CD8-positive, alpha-beta memory T cell (primary cell): ENCODE measurements at regions not wholly inside any gene's neighbourhood (a gene's known extent, or its start where the extent isn't known, plus 50 kb on each side); places are given as distances from the start of the nearest gene placed in this dataset.
"Not testable (repeated sequence)": the region's sequence is repeated elsewhere in the genome, so short reads cannot be mapped to it uniquely, and the experiment has no call there.

Source experiments
- CTCF ChIA-PET: fragments of 350-600 bp; sonication (Branson Sonifier 250); formaldehyde crosslinking; loops from one replicate; lab custom pipeline; 2021; ENCODE audit warnings: antibody characterized with exemption; lab: Charles Lee
- POLR2A ChIA-PET: fragments of 350-600 bp; sonication (Branson Sonifier 250); formaldehyde crosslinking; loops from one replicate; lab custom pipeline; 2021; ENCODE audit warnings: antibody characterized with exemption; lab: Charles Lee
- DNase-seq, 5 donors: peaks; one replicate each; pipeline versions ENCODE4 v3.0.0 to v3.0.0-alpha.2; 2020 to 2022; ENCODE audit warnings: mixed read lengths in 1 of 5
- H3K27ac ChIP-seq: one replicate; pipeline ENCODE4 v1.7.0; 2013; ENCODE audit warnings: low read depth, mild to moderate bottlenecking, low read length, moderate library complexity
- H3K27me3 ChIP-seq: 2 replicates; pipeline ENCODE4 v1.7.0; 2013; ENCODE audit warnings: low read length, mild to moderate bottlenecking; ENCODE audit not compliant: insufficient read depth, poor library complexity, severe bottlenecking
- H3K36me3 ChIP-seq: 2 replicates; pipeline ENCODE4 v1.7.0; 2013; ENCODE audit warnings: mild to moderate bottlenecking, low read length, moderate library complexity; ENCODE audit not compliant: insufficient read depth
- H3K4me1 ChIP-seq: 2 replicates; pipeline ENCODE4 v1.7.0; 2013; ENCODE audit warnings: mild to moderate bottlenecking, low read length, moderate library complexity; ENCODE audit not compliant: insufficient read depth
- H3K4me3 ChIP-seq: 2 replicates; pipeline ENCODE4 v1.7.0; 2013; ENCODE audit warnings: mild to moderate bottlenecking, low read length
- H3K9me3 ChIP-seq: 2 replicates; pipeline ENCODE4 v1.7.0; 2013; ENCODE audit warnings: mild to moderate bottlenecking, low read length
- H3K27ac Mint-ChIP-seq, 8 donors: one replicate each; pipeline ENCODE4 v1.8.0; 2020 to 2021; ENCODE audit warnings: mixed read lengths in 8 of 8, mild to moderate bottlenecking in 6 of 8, inconsistent platforms in 3 of 8, moderate library complexity in 3 of 8
- H3K27me3 Mint-ChIP-seq, 2 donors: one replicate each; pipeline ENCODE4 v1.8.0; 2020 to 2021; ENCODE audit warnings: mixed read lengths in 2 of 2, mild to moderate bottlenecking in 1 of 2, moderate library complexity in 1 of 2
- H3K36me3 Mint-ChIP-seq, 3 donors: one replicate each; pipeline ENCODE4 v1.8.0; 2020 to 2021; ENCODE audit warnings: mixed read lengths in 3 of 3, inconsistent platforms in 1 of 3, mild to moderate bottlenecking in 1 of 3
- H3K4me1 Mint-ChIP-seq, 3 donors: one replicate each; pipeline ENCODE4 v1.8.0; 2020 to 2021; ENCODE audit warnings: mixed read lengths in 3 of 3, inconsistent platforms in 1 of 3, mild to moderate bottlenecking in 1 of 3
- H3K4me3 Mint-ChIP-seq, 7 donors: one replicate each; pipeline ENCODE4 v1.8.0; 2020 to 2021; ENCODE audit warnings: mixed read lengths in 7 of 7, mild to moderate bottlenecking in 6 of 7, moderate library complexity in 4 of 7, inconsistent platforms in 2 of 7
- H3K9me3 Mint-ChIP-seq, 5 donors: one replicate each; pipeline ENCODE4 v1.8.0; 2020 to 2022; ENCODE audit warnings: mixed read lengths in 5 of 5, mild to moderate bottlenecking in 3 of 5, moderate library complexity in 2 of 5, inconsistent platforms in 1 of 5

DNA sequence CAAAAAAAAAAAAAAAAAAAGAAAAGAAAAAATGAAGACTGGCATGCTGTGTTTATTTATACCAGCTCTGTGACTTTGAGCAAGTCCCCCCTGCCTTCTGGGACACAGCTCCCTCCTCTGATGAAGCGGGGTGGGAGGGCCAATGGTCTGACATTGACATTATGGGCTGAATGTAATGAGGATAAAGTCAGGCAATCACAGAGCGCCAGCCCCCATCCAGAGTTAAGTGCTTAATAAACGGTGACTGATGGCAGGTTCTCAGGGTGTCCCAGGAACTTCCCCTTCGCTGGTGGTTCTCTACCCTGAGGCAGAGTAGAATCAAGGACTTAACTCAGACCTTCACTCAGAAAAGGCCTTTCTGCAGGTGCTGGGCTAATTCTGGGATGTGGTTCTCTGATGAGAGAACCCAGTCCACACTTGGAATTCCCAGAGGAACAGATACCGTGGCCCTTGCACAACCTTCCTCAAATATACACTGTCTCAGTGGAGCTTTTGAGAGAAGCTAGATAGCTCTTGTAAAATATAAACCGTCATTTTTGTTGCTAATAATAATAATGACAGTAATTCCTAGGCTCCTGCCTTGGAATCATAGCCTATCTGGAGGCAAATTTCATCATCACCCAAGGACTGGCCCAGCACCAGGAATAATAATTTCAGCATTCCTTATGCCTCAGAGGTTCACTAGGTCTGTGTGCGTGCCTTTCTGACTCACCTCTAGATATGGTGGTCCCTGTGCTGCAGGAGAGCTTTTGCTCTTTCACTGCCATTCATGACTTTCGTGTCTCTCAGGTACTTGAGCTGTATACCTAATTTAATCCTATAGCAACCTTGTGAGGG lies 115.8 kb downstream of the RPLP1 start:
- Histone ChIP-seq H3K27ac (no peak overlapping the region), H3K9me3 (no peaks in the 10 kb centered on the region), H3K36me3 (no peaks in the 10 kb centered on the region), H3K4me1 (peaks cover 1% of the 10 kb centered on the region), H3K27me3 (no peaks in the 10 kb centered on the region), H3K4me3 (no peak overlapping the region)
- Mint-ChIP-seq H3K4me1 (peaks cover 0 to 1% (median 0%) of the 10 kb centered on the region in 3 donors), H3K4me3 (no peak overlapping the region), H3K36me3 (peaks cover 0 to 3% (median 0%) of the 10 kb centered on the region in 3 donors), H3K27me3 (peaks cover 1 to 7% of the 10 kb centered on the region in 2 donors), H3K27ac (peak overlapping the region in 1 of 8 donors; percentile 21), H3K9me3 (no peaks in the 10 kb centered on the region)
- ChIA-PET CTCF (interaction anchor here (0.6 kb wide), 1 partner anchor 182 kb away, joined by 3 read pairs; no protein-coding TSS in a partner anchor), POLR2A (no interaction called here)
- DNase-seq, result no peak

DNA sequence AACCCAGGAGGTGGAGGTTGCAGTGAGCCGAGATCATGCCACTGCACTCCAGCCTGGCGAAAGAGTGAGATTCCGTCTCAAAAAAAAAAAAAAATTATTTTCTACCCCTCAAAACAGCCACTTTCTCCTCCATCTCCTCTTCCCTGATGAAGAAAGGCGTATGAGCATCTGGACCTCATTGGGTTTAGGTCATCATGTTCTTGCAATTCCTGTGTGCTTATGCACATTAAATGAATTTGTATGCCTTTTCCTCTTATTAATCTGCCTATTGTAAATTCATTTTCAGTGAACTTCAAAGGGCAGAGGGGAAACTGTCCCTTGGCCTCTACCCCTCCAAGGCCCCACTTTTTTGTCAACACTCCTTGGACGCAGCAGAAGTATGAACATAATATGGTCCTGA lies 117.8 kb downstream of the RPLP1 start:
- ChIA-PET POLR2A (no interaction called here), CTCF (no interaction called here)
- no peaks in the 10 kb centered on the region for H3K9me3 Mint-ChIP-seq
- H3K27ac ChIP-seq, result no peak overlapping the region
- no peak overlapping the region for H3K4me3 ChIP-seq
- H3K27me3 ChIP-seq, result no peaks in the 10 kb centered on the region
- peaks cover 2 to 7% of the 10 kb centered on the region in 2 donors for H3K27me3 Mint-ChIP-seq
- H3K36me3 ChIP-seq, result no peaks in the 10 kb centered on the region
- H3K4me1 Mint-ChIP-seq, result peaks cover 4 to 17% (median 7%) of the 10 kb centered on the region in 3 donors
- no peak overlapping the region for H3K27ac Mint-ChIP-seq
- H3K9me3 ChIP-seq, result no peaks in the 10 kb centered on the region
- no peak overlapping the region for H3K4me3 Mint-ChIP-seq
- peaks cover 0 to 3% (median 0%) of the 10 kb centered on the region in 3 donors for H3K36me3 Mint-ChIP-seq
- no peak for DNase-seq
- peaks cover 7% of the 10 kb centered on the region for H3K4me1 ChIP-seq

DNA sequence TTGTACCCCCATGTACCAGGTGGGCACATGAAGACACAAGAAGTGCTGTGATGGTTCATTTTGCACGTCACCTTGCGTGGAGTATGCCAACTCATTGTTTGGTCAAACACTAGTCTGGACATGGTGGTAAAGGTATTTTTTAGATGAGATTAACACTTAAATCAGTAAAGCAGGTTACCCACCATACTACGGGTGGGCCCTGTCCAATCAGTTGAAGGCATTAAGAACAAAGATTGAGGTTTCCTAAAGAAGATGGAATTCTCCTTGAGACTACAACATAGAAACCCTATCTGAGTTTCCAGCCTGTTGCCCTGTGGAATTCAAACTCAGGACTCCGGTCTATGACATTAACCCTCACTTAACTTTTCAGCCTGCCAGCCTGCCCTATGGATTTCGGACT lies 118.4 kb downstream of the RPLP1 start:
- no peaks in the 10 kb centered on the region for H3K9me3 ChIP-seq
- peaks cover 7 to 20% (median 9%) of the 10 kb centered on the region in 3 donors for H3K4me1 Mint-ChIP-seq
- no peaks in the 10 kb centered on the region for H3K27me3 ChIP-seq
- ChIA-PET CTCF (interaction anchor here (1.8 kb wide), 1 partner anchor 9 kb away, joined by 5 read pairs; no protein-coding TSS in a partner anchor), POLR2A (no interaction called here)
- DNase-seq, result no peak
- H3K4me3 Mint-ChIP-seq, result no peak overlapping the region
- peaks cover 11% of the 10 kb centered on the region for H3K4me1 ChIP-seq
- H3K9me3 Mint-ChIP-seq, result no peaks in the 10 kb centered on the region
- H3K27ac ChIP-seq, result no peak overlapping the region
- H3K4me3 ChIP-seq, result no peak overlapping the region
- no peaks in the 10 kb centered on the region for H3K36me3 ChIP-seq
- peaks cover 0 to 3% (median 0%) of the 10 kb centered on the region in 3 donors for H3K36me3 Mint-ChIP-seq
- H3K27ac Mint-ChIP-seq, result no peak overlapping the region
- peaks cover 2 to 7% of the 10 kb centered on the region in 2 donors for H3K27me3 Mint-ChIP-seq

DNA sequence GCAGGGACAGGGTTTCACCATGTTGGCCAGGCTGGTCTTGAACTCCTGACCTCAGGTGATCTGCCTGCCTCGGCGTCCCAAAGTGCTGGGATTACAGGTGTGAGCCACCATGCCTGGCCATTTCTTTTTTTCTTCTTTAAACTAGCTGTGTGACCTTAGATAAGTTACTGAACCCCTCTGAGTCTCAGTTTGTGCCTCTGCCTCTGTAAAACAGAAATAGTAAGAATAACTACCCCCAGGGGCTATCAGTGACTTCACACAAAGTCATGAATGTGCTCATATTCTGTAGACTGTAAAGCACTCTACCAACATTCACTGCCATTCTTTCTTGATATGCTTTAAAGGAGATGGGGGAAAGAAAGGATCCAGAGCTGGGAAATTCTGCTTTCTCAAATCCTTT lies 120.7 kb downstream of the RPLP1 start:
- H3K9me3 ChIP-seq, DNase-seq, H3K27me3 Mint-ChIP-seq, H3K36me3 ChIP-seq, H3K27ac Mint-ChIP-seq, H3K4me3 ChIP-seq, H3K4me3 Mint-ChIP-seq, POLR2A ChIA-PET, H3K27ac ChIP-seq, H3K36me3 Mint-ChIP-seq, H3K27me3 ChIP-seq, H3K9me3 Mint-ChIP-seq: not testable (repeated sequence)
- H3K4me1 Mint-ChIP-seq, result peaks cover 22 to 37% (median 27%) of the 10 kb centered on the region in 3 donors
- H3K4me1 ChIP-seq, result peaks cover 22% of the 10 kb centered on the region
- CTCF ChIA-PET, result interaction anchor here (0.7 to 1.1 kb wide), 2 partner anchors 10 to 713 kb away, joined by 3 read pairs; no protein-coding TSS in a partner anchor

DNA sequence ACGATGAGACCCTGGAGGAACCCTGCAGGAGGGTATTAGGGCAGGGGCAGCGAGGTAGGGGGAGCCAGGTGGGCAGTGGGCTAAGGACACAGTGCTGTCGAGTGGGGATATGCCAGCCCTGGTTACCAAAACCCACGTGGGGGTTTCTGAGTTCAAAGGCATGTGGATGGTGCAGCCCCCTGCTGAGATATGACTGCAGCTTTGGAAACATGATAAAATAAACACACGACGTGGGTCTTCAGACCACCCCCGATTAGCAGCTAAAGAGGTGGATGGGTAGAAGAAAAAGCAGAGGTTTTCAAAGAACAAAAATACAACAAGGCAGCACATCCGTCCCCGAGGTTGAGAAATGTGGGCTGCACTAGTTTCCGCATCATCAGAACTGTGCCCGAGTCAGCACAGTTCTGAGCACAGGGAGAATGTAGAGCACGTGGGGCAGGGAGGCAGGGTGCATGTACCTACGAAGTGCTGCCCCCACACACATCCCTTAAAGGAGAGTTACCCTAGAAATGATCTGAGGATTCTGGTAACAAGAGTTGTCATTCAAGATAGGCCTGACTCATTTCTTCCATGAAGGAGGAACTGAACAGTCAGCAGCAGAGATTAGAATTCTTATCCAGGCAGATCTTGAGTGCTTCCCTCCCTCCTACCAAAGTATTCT lies 121.3 kb downstream of the RPLP1 start:
- no peak for DNase-seq
- Mint-ChIP-seq H3K27me3 (peaks cover 0 to 2% of the 10 kb centered on the region in 2 donors), H3K9me3 (no peaks in the 10 kb centered on the region), H3K4me1 (peaks cover 22 to 37% (median 31%) of the 10 kb centered on the region in 3 donors), H3K27ac (peak overlapping the region in 1 of 8 donors; percentile 36), H3K36me3 (peaks cover 0 to 1% (median 0%) of the 10 kb centered on the region in 3 donors), H3K4me3 (peak overlapping the region in 1 of 7 donors; percentile 26)
- ChIA-PET CTCF (no interaction called here), POLR2A (no interaction called here)
- H3K4me3 ChIP-seq, result no peak overlapping the region
- no peak overlapping the region for H3K27ac ChIP-seq
- peaks cover 22% of the 10 kb centered on the region for H3K4me1 ChIP-seq
- no peaks in the 10 kb centered on the region for H3K36me3 ChIP-seq
- H3K9me3 ChIP-seq, result no peaks in the 10 kb centered on the region
- H3K27me3 ChIP-seq, result no peaks in the 10 kb centered on the region

DNA sequence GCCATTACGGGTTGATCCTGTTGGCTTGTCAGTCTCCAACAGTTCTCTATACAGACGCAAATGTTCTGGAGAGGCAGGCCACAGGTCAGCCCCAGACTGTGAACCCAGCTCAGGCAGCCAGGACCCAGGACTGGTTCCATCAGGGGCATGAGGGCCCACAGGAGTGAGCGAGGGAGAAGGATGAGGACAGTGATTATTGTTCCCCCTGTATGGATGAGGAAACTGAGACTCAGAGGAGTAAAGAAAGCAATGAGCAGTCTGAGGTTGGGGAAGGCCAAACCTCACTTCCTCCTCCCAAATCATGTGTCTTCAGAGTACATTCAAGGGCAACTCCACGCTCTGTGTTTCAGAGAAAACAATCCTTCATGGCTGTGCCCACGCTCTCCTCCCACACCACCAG lies 121.9 kb downstream of the RPLP1 start:
- Histone ChIP-seq H3K4me3 (no peak overlapping the region), H3K36me3 (no peaks in the 10 kb centered on the region), H3K4me1 (peaks cover 22% of the 10 kb centered on the region), H3K27ac (no peak overlapping the region), H3K27me3 (no peaks in the 10 kb centered on the region), H3K9me3 (no peaks in the 10 kb centered on the region)
- POLR2A ChIA-PET, result no interaction called here
- Mint-ChIP-seq H3K36me3 (peaks cover 0 to 1% (median 0%) of the 10 kb centered on the region in 3 donors), H3K27me3 (peaks cover 0 to 2% of the 10 kb centered on the region in 2 donors), H3K4me3 (no peak overlapping the region), H3K9me3 (no peaks in the 10 kb centered on the region), H3K27ac (no peak overlapping the region), H3K4me1 (peaks cover 22 to 37% (median 31%) of the 10 kb centered on the region in 3 donors)
- CTCF ChIA-PET, result no interaction called here
- DNase-seq, result no peak

DNA sequence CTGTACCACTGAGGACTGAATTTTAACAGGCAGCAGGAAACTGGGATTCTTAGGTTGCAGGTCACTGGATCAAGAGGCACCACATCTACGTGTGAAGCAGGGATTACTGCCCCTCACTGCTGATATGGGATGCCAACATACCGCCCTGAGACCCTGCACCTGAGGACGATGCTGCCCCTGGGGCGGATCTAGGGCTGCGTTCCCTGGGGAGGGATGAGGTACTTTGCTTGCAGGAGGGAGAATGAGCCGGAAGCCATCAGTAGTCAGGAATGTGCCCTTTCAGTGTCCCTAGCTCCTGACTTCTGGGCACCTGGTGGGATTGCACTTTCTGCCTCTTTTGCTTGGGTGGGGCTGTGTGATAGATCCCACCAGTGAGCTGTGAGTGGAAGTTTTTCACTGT lies 122.8 kb downstream of the RPLP1 start:
- Histone ChIP-seq H3K27ac (no peak overlapping the region), H3K4me3 (no peak overlapping the region), H3K4me1 (peaks cover 22% of the 10 kb centered on the region), H3K36me3 (no peaks in the 10 kb centered on the region), H3K27me3 (no peaks in the 10 kb centered on the region), H3K9me3 (no peaks in the 10 kb centered on the region)
- Mint-ChIP-seq H3K27ac (no peak overlapping the region), H3K36me3 (peaks cover 0 to 1% (median 0%) of the 10 kb centered on the region in 3 donors), H3K9me3 (no peaks in the 10 kb centered on the region), H3K4me3 (no peak overlapping the region), H3K27me3 (peaks cover 0 to 2% of the 10 kb centered on the region in 2 donors), H3K4me1 (peaks cover 22 to 37% (median 31%) of the 10 kb centered on the region in 3 donors)
- DNase-seq, result no peak
- POLR2A ChIA-PET, result no interaction called here
- CTCF ChIA-PET, result interaction anchor here (0.8 to 2.8 kb wide), 11 partner anchors 14 to 938 kb away, joined by 3 to 13 read pairs (median 4); no protein-coding TSS in a partner anchor
